Tibial artery (tissue), 4 donors: ENCODE measurements at regions not wholly inside any gene's neighbourhood (a gene's known extent, or its start where the extent isn't known, plus 50 kb on each side); places are given as distances from the start of the nearest gene placed in this dataset.
"Not testable (repeated sequence)": the region's sequence is repeated elsewhere in the genome, so short reads cannot be mapped to it uniquely, and the experiment has no call there.

Experiments
- DNase-seq, 2 donors: peaks; one replicate each; pipeline ENCODE4 v3.0.0-alpha.2; 2019
- H3K27ac ChIP-seq, 2 donors: fragments of 200-600 bp; sonication (generic) in 1 of 2; 1 replicate in 1 of 2; 2 replicates in 1 of 2; pipeline ENCODE4 v1.5.1; 2018 to 2019; ENCODE audit warnings: mild to moderate bottlenecking in 1 of 2
- H3K27me3 ChIP-seq, 2 donors: fragments of 200-600 bp; sonication (generic) in 1 of 2; one replicate each; pipeline versions ENCODE4 v1.5.1 to v1.6.0; 2016 to 2019
- H3K36me3 ChIP-seq, 3 donors: fragments of 200-600 bp; sonication (generic) in 2 of 3; one replicate each; pipeline ENCODE4 v1.5.1; 2016 to 2019; ENCODE audit warnings: mild to moderate bottlenecking in 2 of 3
- H3K4me1 ChIP-seq, 4 donors: fragments of 200-600 bp; sonication (generic) in 2 of 4; 1 replicate in 3 of 4; 2 replicates in 1 of 4; pipeline ENCODE4 v1.5.1; 2016 to 2019
- H3K4me3 ChIP-seq, 2 donors: fragments of 200-600 bp; sonication (generic) in 1 of 2; 1 replicate in 1 of 2; 2 replicates in 1 of 2; pipeline ENCODE4 v1.5.1; 2018 to 2019; ENCODE audit warnings: mild to moderate bottlenecking in 2 of 2
- H3K9me3 ChIP-seq, 3 donors: fragments of 200-600 bp; sonication (generic) in 1 of 3; one replicate each; pipeline ENCODE4 v1.5.1; 2016 to 2019
- CTCF ChIP-seq, 2 experiments: fragments of 200-600 bp in 1 of 2; fragments of 450-650 bp in 1 of 2; IDR thresholded peaks; one replicate each; pipeline ENCODE4 v1.5.1; 2017 to 2019; ENCODE audit warnings: antibody characterized with exemption in 2 of 2, mild to moderate bottlenecking in 1 of 2, moderate library complexity in 1 of 2
- intact Hi-C: fragments of 100-400 bp; cut with DNase I; formaldehyde crosslinking; loops from one replicate; pipeline ENCODE4 v1.15.0; 2023; ENCODE audit warnings: low total_unique reads

DNA sequence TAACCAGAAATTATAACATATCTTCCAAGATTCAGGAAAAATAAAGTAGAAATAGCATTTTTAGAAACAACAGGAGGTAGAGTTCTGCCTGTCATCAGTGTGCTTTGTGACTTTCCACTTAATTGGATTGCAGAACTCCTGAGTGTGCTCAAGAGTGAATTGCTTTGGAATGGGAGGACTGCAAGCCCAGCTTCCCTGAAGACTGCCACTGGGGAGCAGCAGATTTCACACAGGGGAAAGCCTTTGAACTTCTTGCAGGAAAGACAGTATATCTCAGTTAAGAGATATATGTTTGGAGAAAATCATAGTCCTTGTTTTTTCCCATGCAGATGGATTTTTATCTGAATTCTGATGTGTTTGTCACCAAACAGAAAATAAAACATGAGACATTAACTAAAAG lies 124.5 kb downstream of the TMEM168 start:
- Histone ChIP-seq H3K9me3 (no peaks in the 10 kb centered on the region), H3K4me1 (no peaks in the 10 kb centered on the region), H3K27ac (no peak overlapping the region), H3K27me3 (no peaks in the 10 kb centered on the region), H3K4me3 (no peak overlapping the region), H3K36me3 (no peaks in the 10 kb centered on the region)
- intact Hi-C loops, result no loop called here
- no peak for TF ChIP-seq CTCF (IDR thresholded peaks at IDR 0.05)
- DNase-seq, result no peak

GRCh38 chr7:112668561-112668960 lies 121.6 kb downstream of the TMEM168 start:
- no peaks in the 10 kb centered on the region for H3K36me3 ChIP-seq

DNA sequence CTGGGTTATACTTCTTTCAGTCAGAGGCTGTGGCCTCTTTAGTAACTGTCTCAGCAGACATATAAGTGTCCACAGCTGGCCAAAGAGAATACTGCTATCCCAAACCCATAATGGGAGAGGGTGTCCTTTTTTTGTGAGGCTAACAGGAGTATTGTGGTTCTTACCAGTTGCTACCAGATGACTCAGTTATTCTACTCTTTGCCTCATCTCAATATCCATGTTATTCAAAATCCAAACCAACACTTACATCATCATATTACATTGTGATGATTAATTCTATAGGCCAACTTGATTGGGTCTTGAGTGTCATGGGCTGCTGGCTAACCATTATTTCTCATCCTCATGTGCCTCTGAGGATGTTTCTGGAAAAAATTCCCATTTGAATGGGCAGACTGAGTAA lies 120.9 kb downstream of the TMEM168 start:
- no peaks in the 10 kb centered on the region for H3K36me3 ChIP-seq
- no peaks in the 10 kb centered on the region for H3K27me3 ChIP-seq
- intact Hi-C loops, result no loop called here

More at GRCh38 chr7:112668561-112668960, 121.6 kb downstream of the TMEM168 start:
- Histone ChIP-seq H3K9me3 (no peaks in the 10 kb centered on the region), H3K27ac (no peak overlapping the region), H3K4me3 (no peak overlapping the region), H3K4me1 (no peaks in the 10 kb centered on the region), H3K27me3 (no peaks in the 10 kb centered on the region)
- intact Hi-C loops, result no loop called here
- no peak for TF ChIP-seq CTCF (IDR thresholded peaks at IDR 0.05)
- DNase-seq, result no peak

GRCh38 chr7:112670193-112670592 lies 120.0 kb downstream of the TMEM168 start:
- H3K4me3 ChIP-seq, result no peak overlapping the region
- no peaks in the 10 kb centered on the region for H3K4me1 ChIP-seq
- TF ChIP-seq CTCF (IDR thresholded peaks at IDR 0.05), result no peak
- H3K27ac ChIP-seq, result no peak overlapping the region
- H3K9me3 ChIP-seq, result no peaks in the 10 kb centered on the region
- no peaks in the 10 kb centered on the region for H3K36me3 ChIP-seq
- H3K27me3 ChIP-seq, result no peaks in the 10 kb centered on the region
- DNase-seq, result no peak
- intact Hi-C loops, result no loop called here

More for the DNA sequence above, 120.9 kb downstream of the TMEM168 start:
- Histone ChIP-seq H3K9me3 (no peaks in the 10 kb centered on the region), H3K4me3 (no peak overlapping the region), H3K4me1 (no peaks in the 10 kb centered on the region), H3K27ac (no peak overlapping the region)
- no peak for DNase-seq
- TF ChIP-seq CTCF (IDR thresholded peaks at IDR 0.05), result no peak

DNA sequence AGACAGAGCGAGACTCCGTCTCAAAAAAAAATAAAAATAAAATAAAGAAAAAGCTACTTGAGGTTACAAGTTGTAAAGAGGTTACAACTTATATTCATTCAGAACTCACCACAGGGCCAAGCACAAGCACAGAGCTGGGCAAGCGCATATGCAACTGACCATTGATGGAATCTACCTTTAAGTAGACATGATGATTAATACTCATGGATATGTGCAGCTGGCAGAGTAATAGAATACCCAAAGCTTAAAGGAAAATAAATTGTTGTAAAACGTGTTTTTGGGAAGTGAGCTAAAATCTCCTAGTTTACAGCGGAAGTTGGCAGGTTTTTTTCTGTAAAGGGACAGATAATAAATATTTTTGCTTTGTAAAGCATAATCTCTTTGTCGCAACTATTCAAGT lies 111.6 kb downstream of the TMEM168 start:
- no peak overlapping the region for H3K4me3 ChIP-seq
- intact Hi-C loops, result no loop called here
- no peaks in the 10 kb centered on the region for H3K4me1 ChIP-seq
- no peak for TF ChIP-seq CTCF (IDR thresholded peaks at IDR 0.05)
- H3K36me3 ChIP-seq, result no peaks in the 10 kb centered on the region
- H3K9me3 ChIP-seq, result no peaks in the 10 kb centered on the region
- no peak for DNase-seq
- no peaks in the 10 kb centered on the region for H3K27me3 ChIP-seq
- no peak overlapping the region for H3K27ac ChIP-seq

GRCh38 chr7:112689466-112690177 lies 100.6 kb downstream of the TMEM168 start:
- H3K36me3 ChIP-seq, H3K27ac ChIP-seq, H3K4me3 ChIP-seq, DNase-seq, H3K4me1 ChIP-seq, intact Hi-C loops, H3K27me3 ChIP-seq: not testable (repeated sequence)
- peaks cover 0 to 16% (median 0%) of the 10 kb centered on the region in 3 donors for H3K9me3 ChIP-seq
